GM21367 (cell line): ENCODE measurements at regions not wholly inside any gene's neighbourhood (a gene's known extent, or its start where the extent isn't known, plus 50 kb on each side); places are given as distances from the start of the nearest gene placed in this dataset.
"Not testable (repeated sequence)": the region's sequence is repeated elsewhere in the genome, so short reads cannot be mapped to it uniquely, and the experiment has no call there.

Source experiments
- ATAC-seq: cut with Tn5 transposase; IDR thresholded peaks from one replicate; pipeline ENCODE4 v1.9.1; 2021; ENCODE audit not compliant: unreplicated experiment

DNA sequence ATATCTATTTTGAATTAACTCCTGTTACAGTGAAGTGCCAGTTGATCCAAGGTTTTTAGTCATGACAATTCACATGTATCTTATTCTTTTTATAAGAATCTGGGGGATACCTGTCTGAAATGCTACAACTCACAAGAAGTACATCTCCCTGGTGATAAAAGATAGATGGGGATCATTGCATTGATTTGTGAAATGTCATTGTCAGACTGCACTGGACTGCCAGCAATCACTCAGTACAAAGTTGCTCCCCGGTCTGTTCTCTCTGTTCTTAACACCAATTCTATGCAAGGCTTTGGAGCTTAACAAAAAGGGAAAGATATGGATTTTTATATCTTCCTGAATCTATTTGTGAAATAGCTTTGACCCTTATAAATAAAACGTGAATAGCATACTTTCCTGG, 171.8 kb upstream of the PCSK5 start:
- no peak for ATAC-seq

DNA sequence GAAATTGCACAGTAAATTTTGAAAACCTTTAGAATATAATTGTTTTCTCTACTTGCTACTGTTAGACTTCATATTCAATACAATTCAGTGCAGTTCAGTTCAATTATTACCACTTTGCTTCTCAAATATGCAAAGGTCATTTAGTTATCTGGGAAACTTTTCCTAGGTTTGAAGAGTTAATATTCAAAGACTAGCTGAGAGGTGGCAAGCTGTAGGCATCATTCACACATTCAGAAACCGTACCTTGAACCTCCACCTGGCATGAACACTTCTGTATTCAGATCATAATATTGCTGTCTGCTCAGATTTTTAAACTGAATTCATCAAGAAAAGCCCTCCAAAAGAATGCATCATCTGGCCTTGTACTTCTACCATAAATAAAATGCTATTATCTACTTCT, 162.1 kb upstream of the PCSK5 start:
- ATAC-seq = no peak

DNA sequence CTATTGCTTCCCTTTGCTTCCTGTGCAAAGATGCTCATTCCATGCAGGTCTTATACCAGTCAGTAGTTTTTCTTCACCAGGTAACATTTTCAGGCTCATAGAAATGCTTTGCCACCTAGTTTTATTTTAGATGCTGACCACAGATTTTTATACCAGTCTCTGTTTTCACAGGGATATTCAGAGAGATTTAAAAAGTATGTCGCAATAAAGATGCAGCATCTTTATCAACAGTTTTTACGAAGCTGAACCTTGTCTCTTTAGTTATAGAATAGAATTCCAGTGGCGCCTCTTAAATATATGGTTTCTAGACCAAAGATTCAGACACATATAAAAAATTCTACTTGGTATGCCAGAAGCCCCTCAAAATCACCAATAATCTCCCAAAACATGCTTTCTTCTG, 155.7 kb upstream of the PCSK5 start:
- ATAC-seq = no peak

DNA sequence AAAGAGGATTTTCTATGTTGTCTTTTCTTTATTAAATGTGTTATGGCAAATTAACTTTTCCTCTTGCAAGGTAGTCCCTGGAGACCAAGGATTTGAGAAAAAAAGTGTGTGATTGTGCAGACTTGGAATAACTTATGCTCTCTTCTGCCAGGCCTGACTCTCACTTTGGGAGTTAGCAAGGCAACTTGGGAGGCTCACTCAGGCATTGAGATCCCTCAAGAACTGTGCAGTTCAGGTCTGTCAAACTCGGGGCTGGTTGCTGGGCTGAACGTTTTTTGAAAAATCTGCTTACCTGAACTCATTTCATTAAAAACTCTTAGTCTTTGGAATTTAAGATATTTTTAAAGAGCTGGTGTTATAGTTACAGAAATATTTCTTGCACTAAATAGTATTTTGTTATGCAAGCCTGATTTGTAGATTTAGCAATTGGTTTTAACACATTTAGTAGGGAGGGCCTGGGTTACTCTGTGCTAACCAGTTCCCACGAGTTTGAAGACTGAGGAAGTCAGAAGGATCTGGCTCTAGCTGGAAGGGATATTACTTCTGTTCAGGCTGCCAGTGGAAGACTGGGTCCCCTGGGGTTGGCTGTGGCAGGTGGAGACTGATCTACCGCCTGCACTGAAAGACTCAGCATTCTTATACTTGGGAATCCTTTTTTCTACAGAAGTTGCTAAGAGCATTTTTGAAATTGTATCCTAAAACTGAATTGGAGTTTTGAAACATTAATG, 150.4 kb upstream of the PCSK5 start:
- no peak for ATAC-seq

DNA sequence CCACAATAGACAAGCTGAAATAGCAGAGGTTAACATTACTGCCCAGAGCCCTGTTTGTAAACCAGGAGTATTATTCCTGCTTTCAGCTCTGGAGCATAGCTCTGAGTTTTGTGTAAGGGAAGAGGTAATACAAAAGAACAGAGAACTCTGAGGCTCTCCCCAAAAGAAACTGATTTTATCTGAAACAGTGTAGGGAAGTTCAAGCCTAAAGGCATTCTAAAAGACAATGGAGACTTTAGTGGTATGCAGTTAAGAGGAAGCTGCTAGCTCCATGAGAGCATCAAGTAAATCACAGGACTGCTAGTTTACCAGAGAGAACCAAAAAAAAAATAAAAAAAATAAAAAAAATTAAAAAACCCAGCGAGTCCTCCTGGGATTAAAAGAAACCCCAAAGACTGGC, 146.6 kb upstream of the PCSK5 start:
- no peak for ATAC-seq

DNA sequence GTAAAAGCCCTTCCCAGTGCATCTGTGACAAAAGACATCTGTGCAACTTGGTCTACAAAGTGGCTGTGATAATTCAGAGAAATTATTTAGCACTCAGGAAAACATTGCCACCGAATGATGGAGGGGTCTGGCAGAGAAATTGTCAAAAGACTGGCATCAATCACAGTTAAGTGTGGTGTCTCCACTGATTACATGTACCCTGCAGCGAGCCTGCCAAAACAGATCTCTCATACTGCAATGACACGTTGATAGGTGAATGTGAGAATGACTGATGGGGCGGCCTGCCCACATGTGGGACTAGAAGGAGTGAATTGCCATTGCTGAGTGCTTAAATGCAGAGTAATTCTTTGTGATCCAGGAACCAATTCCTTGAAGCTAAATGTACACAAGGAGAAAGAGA, 136.4 kb upstream of the PCSK5 start:
- no peak for ATAC-seq

DNA sequence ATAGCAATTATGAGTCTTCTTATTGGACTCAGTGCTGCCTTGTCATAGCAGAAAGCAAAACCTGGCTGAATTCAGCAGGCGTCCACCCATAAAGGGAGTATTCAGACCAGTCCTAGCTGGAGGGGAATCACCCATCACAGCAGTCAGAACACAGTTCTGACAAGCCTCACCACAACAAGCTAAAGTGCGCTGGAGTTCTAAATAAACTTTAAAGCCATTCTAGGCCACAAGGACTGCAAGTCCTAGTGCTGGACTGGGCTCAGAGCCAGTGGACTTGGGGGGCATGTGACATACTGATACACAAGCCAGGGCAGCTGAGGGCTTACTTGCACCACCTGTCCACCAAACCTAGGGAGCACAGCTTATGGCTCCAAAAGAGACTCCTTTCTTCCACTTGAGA, 115.3 kb upstream of the PCSK5 start:
- no peak for ATAC-seq

DNA sequence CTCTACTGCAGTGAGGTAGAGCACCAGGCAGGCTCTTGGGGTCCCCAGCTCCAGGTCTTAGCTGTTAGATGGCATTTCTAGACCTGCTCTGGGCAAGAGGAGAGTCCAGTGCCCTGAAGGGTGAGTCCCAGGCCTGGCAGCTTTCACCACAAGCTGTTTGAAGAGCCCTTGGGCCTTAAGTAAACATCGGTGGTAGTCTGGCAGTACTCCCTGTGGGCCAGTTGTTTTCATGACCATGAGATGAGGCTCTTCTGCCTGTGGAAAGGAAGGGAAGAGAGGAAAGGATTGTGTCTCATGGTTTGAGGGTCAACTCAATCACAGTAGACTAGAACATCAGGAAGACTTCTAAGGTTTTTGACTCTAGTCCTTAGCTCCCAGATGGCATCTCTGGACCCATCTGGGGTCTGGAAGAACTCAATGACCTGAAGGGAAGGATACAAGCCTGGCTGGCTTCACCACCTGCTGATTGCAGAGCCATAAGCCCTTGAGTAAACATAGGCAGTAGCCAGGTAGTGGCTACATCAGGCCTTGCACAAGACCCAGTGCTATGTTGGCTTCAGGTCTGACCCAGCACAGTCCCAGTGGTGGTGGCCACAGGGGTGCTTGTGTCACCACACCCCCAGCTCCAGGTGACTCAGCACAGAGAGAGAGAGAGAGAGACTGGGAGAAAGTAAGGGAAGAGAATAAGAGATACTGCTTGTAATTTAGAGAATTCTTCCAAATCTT, 114.3 kb upstream of the PCSK5 start:
- ATAC-seq = no peak

DNA sequence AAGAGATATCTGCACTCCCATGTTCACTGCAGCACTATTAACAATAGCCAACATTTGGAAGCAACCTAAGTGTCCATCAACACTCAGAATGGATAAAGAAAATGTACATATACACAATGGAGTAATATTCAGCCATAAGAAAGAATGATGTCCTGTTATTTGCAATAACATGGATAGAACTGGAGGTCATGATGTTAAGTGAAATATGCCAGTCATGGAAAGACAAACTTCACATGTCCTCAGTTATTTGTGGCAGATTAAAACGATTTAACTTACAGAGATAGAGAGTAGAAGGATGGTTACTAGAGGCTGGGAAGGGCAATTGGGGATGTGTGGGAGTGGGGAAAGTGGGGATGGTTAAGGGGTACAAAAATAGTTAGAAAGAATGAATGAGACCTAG, 110.3 kb upstream of the PCSK5 start:
- ATAC-seq = no peak

DNA sequence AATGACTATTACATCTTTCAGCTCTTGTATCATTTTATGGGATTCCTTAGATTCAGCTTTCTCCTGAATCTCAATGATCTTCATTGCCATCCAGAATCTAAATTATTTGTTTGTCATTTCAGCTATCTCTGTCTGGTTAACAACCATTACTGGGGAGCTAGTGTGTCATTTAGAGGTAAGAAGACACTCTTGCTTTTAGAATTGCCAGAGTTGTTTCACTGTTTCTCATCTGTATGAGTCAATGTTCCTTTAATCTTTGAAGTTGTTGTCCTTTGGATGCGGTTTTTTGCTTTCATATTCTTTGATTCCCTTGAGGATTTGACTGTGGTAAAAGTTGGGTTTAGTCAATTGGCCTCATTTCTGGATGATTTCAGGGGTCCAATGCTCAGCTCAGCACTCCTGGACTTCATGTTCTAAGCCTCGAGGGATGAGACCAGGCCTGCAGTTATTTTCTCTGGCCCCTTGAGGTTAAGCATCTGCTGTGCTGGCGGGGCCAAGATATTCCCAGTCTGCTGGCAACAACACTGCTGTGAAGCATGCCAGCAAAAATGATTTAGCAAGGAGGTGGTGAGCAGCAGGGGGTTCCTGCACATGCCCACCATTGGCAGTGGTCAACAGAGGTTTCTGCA, 102.4 kb upstream of the PCSK5 start:
- ATAC-seq = no peak

DNA sequence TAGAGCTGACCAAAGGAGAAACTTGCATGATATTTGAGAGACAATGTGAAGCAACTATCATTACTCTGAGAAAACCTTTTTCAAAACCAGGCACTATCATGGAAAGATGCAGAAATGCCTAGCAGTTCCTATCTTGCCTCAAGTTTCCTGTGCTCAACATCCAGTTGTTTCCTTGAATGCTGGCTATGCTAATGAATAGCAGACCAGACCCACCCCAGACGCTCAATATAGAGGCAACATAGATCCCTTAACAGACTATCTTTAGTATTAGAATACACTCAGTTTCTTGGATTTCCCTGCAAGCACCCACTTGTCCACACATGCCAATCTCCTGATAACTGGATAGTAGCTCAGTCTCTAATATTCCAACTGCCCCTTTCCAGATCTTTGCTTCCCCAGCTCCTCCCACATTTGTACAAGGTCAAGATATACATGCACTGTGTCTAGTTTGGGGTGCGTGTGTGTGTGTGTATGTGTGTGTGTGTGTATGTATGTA, 93.3 kb upstream of the PCSK5 start:
- ATAC-seq = no peak

DNA sequence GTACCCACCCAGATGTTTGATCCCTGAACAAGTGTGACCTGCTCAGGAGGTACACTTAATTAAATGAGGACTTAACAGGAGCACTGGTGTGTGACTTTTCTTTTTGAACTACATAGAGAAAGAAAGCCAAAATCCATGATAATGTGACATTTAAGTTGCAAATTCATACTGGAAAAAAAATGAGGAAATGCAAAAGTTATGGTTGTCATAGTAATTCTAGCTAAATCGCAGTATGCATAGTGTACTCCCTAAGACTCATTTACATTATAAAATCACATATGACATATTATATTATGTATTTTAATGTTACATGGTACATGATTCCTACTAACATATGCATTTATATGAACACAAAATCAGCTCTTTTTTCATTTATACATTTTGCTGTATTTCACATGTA, 92.0 kb upstream of the PCSK5 start:
- ATAC-seq = no peak

DNA sequence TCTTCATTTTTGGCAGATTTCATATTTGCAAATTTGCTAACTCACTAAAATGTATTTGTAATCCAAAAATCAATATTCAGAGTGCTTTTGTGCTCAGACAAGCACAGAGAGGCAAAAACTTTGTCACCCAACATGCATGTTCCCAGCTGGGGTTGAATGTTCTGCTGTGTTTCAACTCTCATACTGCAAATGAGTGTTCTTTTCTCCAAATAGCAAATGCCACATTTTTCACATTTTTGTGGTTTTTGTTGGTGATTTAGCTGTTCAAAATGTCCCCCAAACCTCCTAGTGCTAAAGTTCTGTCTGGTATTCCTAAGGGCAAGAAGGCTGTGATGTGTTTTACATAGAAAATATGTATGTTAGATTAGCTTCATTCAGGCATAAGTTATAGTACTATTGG, 87.3 kb upstream of the PCSK5 start:
- no peak for ATAC-seq

DNA sequence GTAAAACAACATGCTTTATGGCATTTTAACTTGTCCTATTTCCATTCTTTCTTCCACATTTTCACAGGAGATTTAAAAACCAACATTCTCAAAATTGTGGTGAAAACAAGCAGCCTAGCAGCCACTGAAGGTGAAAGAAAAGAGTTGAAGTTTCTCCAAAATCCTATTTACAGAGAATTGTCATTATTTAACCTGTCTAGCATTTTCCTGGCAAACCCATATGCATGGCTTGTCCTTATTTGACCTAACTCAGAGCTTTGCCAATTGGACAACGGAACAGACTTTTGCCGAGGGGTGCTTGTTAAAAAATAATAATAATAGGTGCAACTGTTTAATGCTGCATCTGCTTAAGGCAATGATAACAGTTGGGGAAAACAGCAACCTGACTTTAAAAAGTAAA, 80.4 kb upstream of the PCSK5 start:
- no peak for ATAC-seq

DNA sequence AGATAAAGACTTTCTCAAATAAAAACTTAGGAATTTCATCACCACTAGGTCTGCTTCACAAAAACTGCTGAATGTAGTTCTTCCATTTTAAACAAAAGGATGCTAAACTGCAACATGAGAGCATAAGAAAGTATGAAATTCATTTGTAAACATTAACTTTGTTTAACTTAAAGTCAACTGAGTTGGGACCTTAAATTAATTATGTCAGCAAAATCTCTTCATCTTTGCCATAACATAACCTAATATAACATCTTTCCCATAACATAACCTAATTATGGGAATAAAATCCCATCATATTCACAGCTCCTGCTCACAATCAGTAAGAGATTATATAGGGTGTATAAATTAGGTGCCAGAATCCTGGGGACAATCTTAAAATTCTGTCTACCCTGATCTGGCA, 78.8 kb upstream of the PCSK5 start:
- ATAC-seq = no peak

DNA sequence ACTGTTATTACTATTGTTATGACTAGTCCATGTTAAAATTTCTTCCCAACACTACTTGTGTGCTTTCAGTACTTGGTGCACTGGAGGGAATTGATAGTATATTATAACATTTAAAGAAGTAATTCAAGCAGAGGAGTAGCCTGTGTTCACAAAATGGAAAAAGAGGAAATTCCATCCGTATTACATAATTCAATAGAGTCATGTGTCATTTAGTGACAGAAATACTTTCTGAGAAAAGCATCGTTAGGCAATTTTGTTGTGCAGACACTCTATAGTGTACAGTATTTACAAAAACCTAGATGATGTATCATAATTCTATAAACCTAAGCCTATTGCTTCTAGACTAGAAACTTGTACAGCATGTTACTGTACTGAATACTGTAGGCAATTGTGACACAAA, 78.3 kb upstream of the PCSK5 start:
- ATAC-seq = no peak

DNA sequence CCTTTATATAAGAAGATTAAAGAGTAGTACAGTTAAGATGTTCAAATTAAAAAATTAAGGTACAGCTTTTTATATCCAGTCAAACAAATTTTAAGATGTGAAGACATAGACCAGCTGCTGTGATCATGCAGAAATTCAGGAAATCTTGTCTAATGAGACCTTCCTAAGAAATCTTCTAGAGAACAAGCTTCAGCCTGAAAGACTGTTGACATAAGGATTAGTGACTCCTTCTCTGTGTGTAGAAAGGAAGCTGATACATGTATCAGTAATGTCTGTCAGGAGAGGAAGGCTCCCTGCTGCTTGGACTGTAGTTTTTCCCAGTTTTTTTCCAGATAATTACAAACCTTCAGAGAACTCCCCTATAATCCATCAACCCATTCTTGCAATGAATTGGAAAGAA, 75.8 kb upstream of the PCSK5 start:
- ATAC-seq = no peak

DNA sequence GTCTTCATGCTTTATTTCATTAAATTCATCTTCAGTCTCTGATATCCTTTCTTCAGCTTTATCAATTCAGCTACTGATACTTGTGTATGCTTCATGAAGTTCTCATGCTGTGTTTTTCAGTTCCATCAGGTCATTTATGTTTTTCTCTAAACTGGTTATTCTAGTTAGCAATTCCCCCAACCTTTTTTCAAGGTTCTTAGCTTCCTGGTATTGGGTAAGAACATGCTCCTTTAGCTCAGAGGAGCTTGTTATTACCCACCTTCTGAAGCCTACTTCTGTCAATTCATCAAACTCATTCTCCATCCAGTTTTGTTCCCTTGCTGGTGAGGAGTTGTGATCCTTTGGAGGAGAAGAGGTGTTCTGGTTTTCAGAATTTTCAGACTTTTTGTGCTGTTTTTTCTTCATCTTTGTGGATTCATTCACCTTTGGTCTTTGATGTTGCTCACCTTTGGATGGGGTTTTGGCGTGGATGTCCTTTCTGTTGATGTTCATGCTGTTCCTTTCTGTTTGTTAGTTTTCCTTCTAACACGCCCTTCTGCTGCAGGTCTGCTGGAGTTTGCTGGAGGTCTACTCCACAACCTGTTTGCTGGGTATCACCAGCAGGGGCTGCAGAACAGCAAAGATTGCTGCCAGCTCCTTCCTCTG, 69.9 kb upstream of the PCSK5 start:
- ATAC-seq = not testable (repeated sequence)

DNA sequence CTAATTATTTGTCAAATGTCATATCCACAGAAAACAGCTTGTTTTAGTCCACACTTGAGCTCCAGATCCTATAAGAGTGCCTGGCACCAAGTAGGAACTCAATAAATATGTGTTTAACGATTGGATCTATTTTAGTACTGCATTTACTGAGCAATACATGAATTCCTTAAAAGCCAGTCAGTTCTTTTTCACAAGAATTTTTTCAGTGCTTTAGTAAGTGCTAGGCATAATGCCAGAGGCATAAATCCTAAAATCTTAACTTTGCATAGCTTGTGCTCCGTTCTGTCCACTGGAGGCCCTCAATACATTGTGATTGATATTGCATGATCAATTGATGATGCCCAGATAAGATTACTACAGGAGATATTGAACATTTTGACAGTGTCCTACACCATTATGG, 67.3 kb upstream of the PCSK5 start:
- no peak for ATAC-seq

DNA sequence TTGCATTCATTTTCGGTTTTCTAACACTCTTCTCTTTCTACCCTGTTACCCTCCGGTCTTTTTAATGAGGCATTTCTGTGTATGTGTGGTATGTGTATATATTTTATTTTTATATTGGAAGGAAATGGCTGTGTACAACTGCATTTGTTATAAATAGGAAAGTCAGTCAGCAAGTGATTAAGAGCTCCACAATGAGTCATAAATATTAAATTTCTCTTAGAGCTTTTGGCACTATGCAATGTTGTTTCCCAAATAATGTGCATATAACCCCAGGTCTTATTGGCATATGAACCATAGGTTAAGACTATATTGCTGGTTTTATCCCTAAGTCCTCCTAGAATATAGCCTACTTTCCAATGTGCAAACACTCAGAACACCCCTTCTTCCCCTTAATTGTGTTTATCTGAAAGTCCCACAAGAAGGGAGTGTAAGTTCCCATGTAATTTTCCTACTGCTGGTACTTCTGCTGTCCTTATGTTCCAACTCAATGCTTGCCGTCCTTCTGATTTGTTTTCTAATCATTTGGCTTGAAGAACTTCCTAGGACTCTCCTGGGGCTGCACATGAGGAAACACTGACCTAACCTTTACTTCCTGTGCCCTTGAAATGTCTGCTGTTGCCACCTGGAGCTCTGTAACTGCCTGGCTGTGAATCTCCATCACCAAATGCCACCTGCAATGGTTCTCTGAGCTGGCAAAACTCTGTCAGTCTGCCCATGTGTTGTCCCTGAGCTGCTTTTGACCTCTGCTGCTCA, 65.5 kb upstream of the PCSK5 start:
- ATAC-seq = no peak

DNA sequence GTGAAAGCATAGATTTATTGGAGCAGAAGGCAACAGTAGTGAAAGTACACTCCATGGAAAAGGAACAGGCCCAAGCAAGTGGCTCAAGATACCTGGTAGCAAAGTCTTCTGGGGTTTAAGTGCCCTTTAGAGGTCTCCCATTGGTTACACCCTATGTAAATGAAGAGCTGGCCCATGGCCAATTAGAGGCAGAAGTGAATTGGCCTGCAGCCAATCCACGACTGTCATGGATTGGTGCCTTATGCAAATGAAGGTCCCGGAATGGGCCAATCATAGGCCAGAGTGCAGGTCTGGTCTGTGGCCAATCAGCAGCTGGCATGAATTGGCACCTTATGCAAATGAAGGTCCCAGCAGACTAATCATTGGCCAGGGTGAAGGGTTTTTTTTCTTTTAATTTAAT, 64.2 kb upstream of the PCSK5 start:
- no peak for ATAC-seq
